Transverse colon (tissue), 4 donors: ENCODE measurements at regions not wholly inside any gene's neighbourhood (a gene's known extent, or its start where the extent isn't known, plus 50 kb on each side); places are given as distances from the start of the nearest gene placed in this dataset.

Source experiments
- CTCF ChIP-seq, 5 experiments: fragments of 200-600 bp in 3 of 5; fragments of 450-650 bp in 2 of 5; sonication (generic) in 3 of 5; IDR thresholded peaks; 1 replicate in 2 of 5; 2 replicates in 3 of 5; pipeline ENCODE4 v1.5.1; 2016 to 2017; ENCODE audit warnings: antibody characterized with exemption in 5 of 5, inconsistent platforms in 3 of 5, mild to moderate bottlenecking in 2 of 5, moderate library complexity in 1 of 5
- EP300 ChIP-seq: sonication (generic); formaldehyde crosslinking; IDR thresholded peaks from one replicate; pipeline ENCODE4 v1.6.1; 2017; ENCODE audit warnings: antibody characterized with exemption, low read depth
- POLR2A ChIP-seq: fragments of 450-650 bp; IDR thresholded peaks from one replicate; pipeline ENCODE4 v1.6.1; 2016; ENCODE audit warnings: antibody characterized with exemption, mild to moderate bottlenecking, moderate library complexity
- POLR2AphosphoS5 ChIP-seq, 3 donors: sonication (generic); formaldehyde crosslinking; IDR thresholded peaks; one replicate each; pipeline ENCODE4 v1.6.1; 2016; ENCODE audit warnings: antibody characterized with exemption in 3 of 3

GRCh38 chr7:21278944-21279343, 148.9 kb upstream of the SP4 start:
- no peak for TF ChIP-seq POLR2A
- TF ChIP-seq POLR2AphosphoS5 (IDR thresholded peaks at IDR 0.05), result no peak
- TF ChIP-seq CTCF (IDR thresholded peaks at IDR 0.05), result no peak
- no peak for TF ChIP-seq EP300
